SHP77 (cell line): ENCODE measurements at regions not wholly inside any gene's neighbourhood (a gene's known extent, or its start where the extent isn't known, plus 50 kb on each side); places are given as distances from the start of the nearest gene placed in this dataset.

Experiments used
- DNase-seq, 2 experiments: peaks; one replicate each; lab custom pipeline; 2025; lab: John Stamatoyannopoulos, UW

GRCh38 chrX:110858565-110858964 is 62.9 kb upstream of the CHRDL1 start:
- DNase-seq: no peak

- DNase-seq: peak; percentile 14 to 16
Measured at GRCh38 chrX:110853610-110854009, 58.0 kb upstream of the CHRDL1 start.

DNA sequence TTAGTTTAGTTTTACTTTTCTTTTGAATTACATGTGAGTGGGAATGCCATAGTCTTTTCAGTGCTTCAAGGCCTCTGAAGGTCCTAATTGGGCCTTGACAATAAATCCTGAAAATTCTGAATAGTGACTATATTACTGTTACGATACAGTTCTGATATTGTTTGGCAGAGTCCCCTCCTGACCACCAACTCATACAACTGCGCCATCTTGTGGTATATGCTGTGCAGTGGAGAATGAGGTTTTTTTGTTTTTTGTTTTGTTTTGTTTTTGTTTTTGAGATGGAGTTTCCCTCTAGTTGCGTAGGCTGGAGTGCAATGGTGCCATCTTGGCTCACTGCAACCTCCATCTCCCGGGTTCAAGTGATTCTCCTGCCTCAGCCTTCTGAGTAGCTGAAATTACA is 56.6 kb upstream of the CHRDL1 start:
- DNase-seq: peak in 1 of 2 experiments; percentile 0

DNA sequence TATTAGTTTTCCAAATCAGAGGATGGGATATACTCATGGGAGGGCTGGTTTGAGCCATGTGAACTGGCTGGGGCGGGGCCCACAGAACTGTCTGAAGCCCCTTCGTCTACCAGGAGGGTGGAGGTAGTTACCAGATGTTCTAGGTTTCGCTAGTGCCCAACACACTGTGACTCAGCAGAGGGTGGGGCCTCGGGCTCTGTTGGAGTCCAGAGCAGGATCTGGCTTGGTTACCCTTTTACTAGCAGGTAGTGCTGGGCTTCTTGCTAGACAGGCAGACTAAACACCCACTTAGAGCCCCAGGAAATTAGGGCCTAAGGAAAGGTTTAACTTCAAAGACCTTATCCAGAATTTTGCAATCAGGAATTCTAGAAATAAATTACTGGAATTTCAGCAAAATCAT is 56.2 kb upstream of the CHRDL1 start:
- no peak for DNase-seq

DNA sequence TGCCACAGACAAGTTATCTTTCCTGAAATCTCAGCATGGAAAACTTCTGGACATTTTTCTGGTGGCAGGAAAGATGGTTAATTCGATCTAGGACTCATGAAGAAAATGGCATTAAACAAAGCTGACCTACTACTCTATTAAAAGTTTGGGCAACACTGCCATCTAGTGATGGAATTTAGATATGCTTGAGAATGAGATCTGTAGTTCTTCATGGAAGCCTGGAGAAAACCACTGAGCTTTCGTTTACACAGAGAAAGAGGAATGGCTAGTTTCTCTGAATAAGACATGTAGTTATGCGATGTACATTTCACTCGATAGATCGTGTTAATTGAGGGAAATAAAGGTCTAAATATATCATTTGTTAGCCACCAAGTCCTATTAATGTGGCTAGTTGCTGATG is 51.7 kb upstream of the CHRDL1 start:
- DNase-seq: peak in 1 of 2 experiments; percentile 4

DNA sequence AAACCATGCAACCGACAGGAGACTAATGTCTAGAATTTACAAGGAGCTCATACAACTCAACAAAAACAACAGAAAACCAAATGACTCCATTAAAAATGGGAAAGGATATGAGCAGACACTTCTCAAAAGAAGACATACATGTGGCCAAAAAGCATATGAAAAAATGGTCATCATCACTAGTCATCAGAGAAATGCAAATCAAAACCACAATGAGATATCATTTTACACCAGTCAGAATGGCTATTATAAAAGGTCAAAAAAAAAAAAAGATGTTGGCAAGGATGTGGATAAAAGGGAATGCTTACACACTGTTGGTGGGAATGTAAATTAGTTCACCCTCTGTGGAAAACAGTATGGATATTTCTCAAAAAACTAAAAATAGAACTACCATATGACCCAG is 50.5 kb upstream of the CHRDL1 start:
- DNase-seq: no peak
